ENCODE measurements at regions not wholly inside any gene's neighbourhood (a gene's known extent, or its start where the extent isn't known, plus 50 kb on each side); places are given as distances from the start of the nearest gene placed in this dataset.

DNA sequence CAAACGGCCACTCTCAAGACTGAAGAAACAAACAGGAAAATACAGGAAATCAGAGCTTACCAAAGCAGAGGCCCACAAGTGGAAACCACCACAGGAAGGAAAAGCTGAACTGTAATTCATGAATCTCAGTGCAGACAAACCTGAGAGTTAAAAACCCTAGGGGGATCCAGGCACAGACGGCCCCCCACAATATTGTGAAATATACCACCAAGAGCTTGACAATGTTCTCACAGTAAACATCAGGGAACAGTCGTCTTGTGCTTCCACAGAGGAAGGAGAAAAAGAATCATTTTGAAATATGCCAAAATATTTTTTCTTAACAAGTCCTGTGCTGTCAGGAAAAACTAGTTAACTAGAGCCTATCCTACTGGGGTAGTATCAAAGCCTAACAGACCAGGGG is 68.2 kb upstream of the NRG3 start:
- H3K9me3 ChIP-seq (ENCODE audit: control insufficient read depth, insufficient read depth, low read length) = peaks cover 4% of the 10 kb centered on the region; the same call in 1 of the 2 replicates
- no peaks in the 10 kb centered on the region for H3K27me3 ChIP-seq (ENCODE audit: control insufficient read depth, insufficient read depth, low read length)
- BruUV-seq (replicated peaks) = no TSS peak

More for the DNA sequence above, 68.2 kb upstream of the NRG3 start:
- no peak overlapping the region for H4K91ac ChIP-seq (ENCODE audit: insufficient read depth, low read depth, low read length)
- in situ Hi-C loops (cut with MboI; ENCODE audit: low sequenced_read_pairs) = no loop called here
- H3K79me1 ChIP-seq (ENCODE audit: low read depth in 1 of 2, low read length in 2 of 2) = no peaks in the 10 kb centered on the region
- dilution Hi-C loops (cut with HindIII; ENCODE audit: low sequenced_read_pairs, unreplicated experiment) = no loop called here
- no peak overlapping the region for H3K14ac ChIP-seq (replicated peaks; ENCODE audit: low read depth, low read length)
- no peak overlapping the region for H2BK120ac ChIP-seq (ENCODE audit: low read depth, low read length)
- no peak overlapping the region for H2BK20ac ChIP-seq (ENCODE audit: low read depth, low read length)
- no peaks in the 10 kb centered on the region for H3K4me1 ChIP-seq (ENCODE audit: control insufficient read depth, insufficient read depth, low read length)
- H2BK15ac ChIP-seq (ENCODE audit: low read depth, low read length) = no peak overlapping the region
- H3K9ac ChIP-seq (ENCODE audit: low read depth, low read length) = no peak overlapping the region
- no peak overlapping the region for H4K5ac ChIP-seq (ENCODE audit: low read depth, low read length)
- H3K56ac ChIP-seq (ENCODE audit: extremely low read depth, insufficient read depth, low read length) = no peak overlapping the region
- TF ChIP-seq RCOR1 (IDR thresholded peaks at IDR 0.05; ENCODE audit: insufficient replicate concordance, low read length) (no peak), MAZ (IDR thresholded peaks at IDR 0.05; ENCODE audit: borderline replicate concordance, low read depth, low read length) (no peak), RFX5 (IDR thresholded peaks at IDR 0.05; ENCODE audit: low read depth, low read length) (no peak), MAFK (IDR thresholded peaks at IDR 0.05; ENCODE audit: low read depth, low read length) (no peak), MXI1 (IDR thresholded peaks at IDR 0.05; ENCODE audit: borderline replicate concordance, low read depth, low read length) (no peak), BHLHE40 (IDR thresholded peaks at IDR 0.05; ENCODE audit: low read depth, low read length) (no peak), RAD21 (IDR thresholded peaks at IDR 0.05; ENCODE audit: low read length) (no peak)
- TF ChIP-seq, protein P1, sequence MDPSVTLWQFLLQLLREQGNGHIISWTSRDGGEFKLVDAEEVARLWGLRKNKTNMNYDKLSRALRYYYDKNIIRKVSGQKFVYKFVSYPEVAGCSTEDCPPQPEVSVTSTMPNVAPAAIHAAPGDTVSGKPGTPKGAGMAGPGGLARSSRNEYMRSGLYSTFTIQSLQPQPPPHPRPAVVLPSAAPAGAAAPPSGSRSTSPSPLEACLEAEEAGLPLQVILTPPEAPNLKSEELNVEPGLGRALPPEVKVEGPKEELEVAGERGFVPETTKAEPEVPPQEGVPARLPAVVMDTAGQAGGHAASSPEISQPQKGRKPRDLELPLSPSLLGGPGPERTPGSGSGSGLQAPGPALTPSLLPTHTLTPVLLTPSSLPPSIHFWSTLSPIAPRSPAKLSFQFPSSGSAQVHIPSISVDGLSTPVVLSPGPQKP (IDR thresholded peaks at IDR 0.05; ENCODE audit: borderline replicate concordance, low read depth, low read length) = no peak
- no CpG with 5 or more reads among the region's 3 CpGs for WGBS, 2 experiments (ENCODE audit: extremely low coverage in 2 of 2, insufficient read length in 1 of 2)
- intact Hi-C loops (cut with micrococcal nuclease) = no loop called here
- H2AK9ac ChIP-seq (replicated peaks; ENCODE audit: low read depth, low read length, poor library complexity) = no peak overlapping the region
- no peak overlapping the region for H3K23ac ChIP-seq (ENCODE audit: low read depth, low read length)
- H3K18ac ChIP-seq (ENCODE audit: low read depth, low read length) = no peak overlapping the region
- no peak overlapping the region for H4K8ac ChIP-seq (ENCODE audit: low read depth in 2 of 2, low read length in 2 of 2)
- H2AK5ac ChIP-seq (ENCODE audit: low read depth, low read length) = no peak overlapping the region
- H3K27ac ChIP-seq (ENCODE audit: insufficient read depth, low read length) = no peak overlapping the region
- CTCF ChIA-PET = no interaction called here
- POLR2A ChIA-PET (ENCODE audit: unreplicated experiment) = no interaction called here
- no peak overlapping the region for H2BK5ac ChIP-seq (ENCODE audit: low read depth, low read length, poor library complexity, severe bottlenecking)
- ATAC-seq (ENCODE audit: low read depth) (no peak), DNase-seq (no peak)
- no peak overlapping the region for H3K4me3 ChIP-seq (ENCODE audit: insufficient read depth, low read depth, low read length)
- no peaks in the 10 kb centered on the region for H4K20me1 ChIP-seq (ENCODE audit: insufficient read depth, low read length)
- no peak overlapping the region for H3K4me2 ChIP-seq (ENCODE audit: low read depth, low read length)
- no peaks in the 10 kb centered on the region for H3K36me3 ChIP-seq (ENCODE audit: control insufficient read depth, insufficient read depth, low read length)
- no peak overlapping the region for H2AFZ ChIP-seq (replicated peaks; ENCODE audit: low read length, poor library complexity)
- H3K9me1 ChIP-seq (ENCODE audit: insufficient read depth, low read length) = no peaks in the 10 kb centered on the region
- no peak overlapping the region for H3K4ac ChIP-seq (ENCODE audit: low read depth, low read length)

All from IMR-90 (cell line).